ENCODE measurements at regions not wholly inside any gene's neighbourhood (a gene's known extent, or its start where the extent isn't known, plus 50 kb on each side); places are given as distances from the start of the nearest gene placed in this dataset.
"Not testable (repeated sequence)": the region's sequence is repeated elsewhere in the genome, so short reads cannot be mapped to it uniquely, and the experiment has no call there.

- no peak for DNase-seq (ENCODE audit: low spot score)
- ATAC-seq (ENCODE audit: low FRiP score) = no peak
- TF ChIP-seq CTCF (IDR thresholded peaks at IDR 0.05) = no peak
Observed at GRCh38 chr5:126017096-126017495, 406.1 kb upstream of the GRAMD2B start.

GRCh38 chr5:126020770-126021169 lies 402.4 kb upstream of the GRAMD2B start:
- ATAC-seq (ENCODE audit: low FRiP score) (no peak), DNase-seq (ENCODE audit: low spot score) (no peak)
- TF ChIP-seq CTCF (IDR thresholded peaks at IDR 0.05) = no peak

GRCh38 chr5:126023994-126024441 lies 399.2 kb upstream of the GRAMD2B start:
- no peak for TF ChIP-seq CTCF (IDR thresholded peaks at IDR 0.05)
- ATAC-seq (ENCODE audit: low FRiP score) = no peak

GRCh38 chr5:126027149-126027548 lies 396.1 kb upstream of the GRAMD2B start:
- ATAC-seq (ENCODE audit: low FRiP score) = no peak
- DNase-seq (ENCODE audit: low spot score) = no peak
- TF ChIP-seq CTCF (IDR thresholded peaks at IDR 0.05) = no peak

More at GRCh38 chr5:126023994-126024441, 399.2 kb upstream of the GRAMD2B start:
- DNase-seq (ENCODE audit: low spot score) = no peak

- no peak for ATAC-seq (ENCODE audit: low FRiP score)
- DNase-seq (ENCODE audit: low spot score) = no peak
- TF ChIP-seq CTCF (IDR thresholded peaks at IDR 0.05) = no peak
Observed at GRCh38 chr5:126027652-126028051, 395.6 kb upstream of the GRAMD2B start.

GRCh38 chr5:126028336-126028735 lies 394.9 kb upstream of the GRAMD2B start:
- no peak for DNase-seq (ENCODE audit: low spot score)
- TF ChIP-seq CTCF (IDR thresholded peaks at IDR 0.05) = no peak
- no peak for ATAC-seq (ENCODE audit: low FRiP score)

- ATAC-seq (ENCODE audit: low FRiP score); DNase-seq (ENCODE audit: low spot score): not testable (repeated sequence)
Observed at GRCh38 chr5:126029282-126029681, 393.9 kb upstream of the GRAMD2B start.

GRCh38 chr5:126030698-126031097 lies 392.5 kb upstream of the GRAMD2B start:
- no peak for TF ChIP-seq CTCF (IDR thresholded peaks at IDR 0.05)
- DNase-seq (ENCODE audit: low spot score) (no peak), ATAC-seq (ENCODE audit: low FRiP score) (no peak)

Data from omental fat pad (tissue), 3 donors.